C4-2B (cell line): ENCODE measurements at regions not wholly inside any gene's neighbourhood (a gene's known extent, or its start where the extent isn't known, plus 50 kb on each side); places are given as distances from the start of the nearest gene placed in this dataset.

Source experiments
- H3K27ac ChIP-seq: fragments of 450-650 bp; 2 replicates; pipeline ENCODE4 v1.5.1; 2017
- CTCF ChIP-seq: fragments of 450-650 bp; conservative IDR thresholded peaks from 2 replicates; pipeline ENCODE4 v1.5.1; 2017; ENCODE audit warnings: mild to moderate bottlenecking
- ZFX ChIP-seq: fragments of 450-650 bp; IDR thresholded peaks from 2 replicates; pipeline ENCODE4 v1.6.1; 2017

- TF ChIP-seq ZFX (no peak), CTCF (no peak)
- no peak overlapping the region for H3K27ac ChIP-seq
Measured at GRCh38 chrX:39398215-39398962, 597.1 kb downstream of the MID1IP1 start.

- no peak for TF ChIP-seq ZFX
- TF ChIP-seq CTCF, result no peak
- no peak overlapping the region for H3K27ac ChIP-seq
Measured at GRCh38 chrX:39398963-39399261, 597.7 kb downstream of the MID1IP1 start.

GRCh38 chrX:39399387-39399786 lies 598.1 kb downstream of the MID1IP1 start:
- no peak overlapping the region for H3K27ac ChIP-seq
- TF ChIP-seq CTCF, result no peak
- no peak for TF ChIP-seq ZFX

- no peak overlapping the region for H3K27ac ChIP-seq
- TF ChIP-seq ZFX (no peak), CTCF (no peak)
Measured at GRCh38 chrX:39401483-39402110, 600.3 kb downstream of the MID1IP1 start.

GRCh38 chrX:39402158-39402557 lies 600.9 kb downstream of the MID1IP1 start:
- no peak overlapping the region for H3K27ac ChIP-seq
- no peak for TF ChIP-seq CTCF
- TF ChIP-seq ZFX, result no peak

GRCh38 chrX:39406799-39407198 lies 605.5 kb downstream of the MID1IP1 start:
- no peak overlapping the region for H3K27ac ChIP-seq
- no peak for TF ChIP-seq ZFX
- no peak for TF ChIP-seq CTCF

- TF ChIP-seq ZFX (no peak), CTCF (no peak)
Measured at GRCh38 chrX:39409246-39409917, 608.1 kb downstream of the MID1IP1 start.

More at GRCh38 chrX:39409246-39409917, 608.1 kb downstream of the MID1IP1 start:
- no peak overlapping the region for H3K27ac ChIP-seq
